B cell (primary cell): ENCODE measurements at regions not wholly inside any gene's neighbourhood (a gene's known extent, or its start where the extent isn't known, plus 50 kb on each side); places are given as distances from the start of the nearest gene placed in this dataset.

ENCODE experiments used
- ATAC-seq: fragments of 200-7000 bp; cut with Tn5 transposase; one replicate; pipeline ENCODE4 v1.10.0; 2021; ENCODE audit warnings: low read depth, mild to moderate bottlenecking, moderate number of reproducible peaks, moderate library complexity
- CTCF ChIA-PET: fragments of 350-600 bp; sonication (Branson Sonifier 250); formaldehyde crosslinking; loops from one replicate; lab custom pipeline; 2021; ENCODE audit warnings: antibody characterized with exemption, inconsistent platforms; lab: Charles Lee
- POLR2A ChIA-PET: fragments of 350-600 bp; sonication (Branson Sonifier 250); formaldehyde crosslinking; loops from one replicate; lab custom pipeline; 2021; ENCODE audit warnings: antibody characterized with exemption; lab: Charles Lee
- DNase-seq: peaks from one replicate; pipeline ENCODE4 v3.0.0; 2013
- H2AFZ ChIP-seq: 2 replicates; pipeline ENCODE4 v1.6.1; 2012; ENCODE audit warnings: mild to moderate bottlenecking, low read depth, low read length; ENCODE audit not compliant: insufficient read depth, poor library complexity, severe bottlenecking
- H3K27ac ChIP-seq, 2 donors: 1 replicate in 1 of 2; 2 replicates in 1 of 2; pipeline ENCODE4 v1.5.1; 2012 to 2013; ENCODE audit warnings: low read length in 2 of 2, mild to moderate bottlenecking in 2 of 2, moderate library complexity in 1 of 2
- H3K27me3 ChIP-seq, 4 experiments: fragments of 200-600 bp in 1 of 4; sonication (generic) in 1 of 4; replicated peaks in 1 of 4; 1 replicate in 2 of 4; 2 replicates in 2 of 4; pipeline versions ENCODE4 v1.6.1 to v1.7.0; 2013 to 2016; ENCODE audit warnings: low read length in 3 of 4, mild to moderate bottlenecking in 2 of 4, mixed read lengths in 1 of 4, moderate library complexity in 1 of 4; ENCODE audit not compliant: insufficient read depth in 4 of 4, control insufficient read depth in 3 of 4; ENCODE audit errors: control extremely low read depth in 1 of 4
- H3K36me3 ChIP-seq, 2 experiments: replicated peaks in 1 of 2; 1 replicate in 1 of 2; 2 replicates in 1 of 2; pipeline versions ENCODE4 v1.6.1 to v1.7.1; 2013; ENCODE audit warnings: low read length in 1 of 2; ENCODE audit not compliant: insufficient read depth in 2 of 2, control insufficient read depth in 1 of 2; ENCODE audit errors: control extremely low read depth in 1 of 2, extremely low read depth in 1 of 2
- H3K4me1 ChIP-seq, 2 donors: fragments of 200-600 bp in 1 of 2; sonication (generic) in 1 of 2; 1 replicate in 1 of 2; 2 replicates in 1 of 2; pipeline versions ENCODE4 v1.5.1 to v1.6.1; 2013 to 2017; ENCODE audit warnings: low read length in 2 of 2; ENCODE audit not compliant: control insufficient read depth in 2 of 2, insufficient read depth in 2 of 2
- H3K4me2 ChIP-seq: replicated peaks from 2 replicates; pipeline ENCODE3; 2012; ENCODE audit warnings: mild to moderate bottlenecking, low read depth, low read length; ENCODE audit not compliant: poor library complexity, severe bottlenecking
- H3K4me3 ChIP-seq, 5 experiments: fragments of 200-600 bp in 1 of 5; sonication (generic) in 1 of 5; 1 replicate in 3 of 5; 2 replicates in 2 of 5; pipeline versions ENCODE4 v1.5.1 to v1.7.0; 2011 to 2016; ENCODE audit warnings: low read length in 4 of 5, mild to moderate bottlenecking in 4 of 5, low read depth in 2 of 5, control low read depth in 1 of 5, moderate library complexity in 1 of 5; ENCODE audit not compliant: insufficient read depth in 1 of 5; ENCODE audit errors: control extremely low read depth in 1 of 5, extremely low read depth in 1 of 5
- H3K79me2 ChIP-seq: fragments of 200-600 bp; sonication (generic); one replicate; pipeline ENCODE4 v1.6.0; 2016; ENCODE audit warnings: low read length; ENCODE audit not compliant: control insufficient read depth, insufficient read depth
- H3K9ac ChIP-seq: fragments of 200-600 bp; sonication (generic); 2 replicates; pipeline ENCODE4 v1.6.1; 2017; ENCODE audit warnings: mild to moderate bottlenecking, low read length, moderate library complexity
- H3K9me3 ChIP-seq, 3 donors: one replicate each; pipeline versions ENCODE4 v1.6.1 to v1.7.1; 2013; ENCODE audit warnings: low read length in 2 of 3; ENCODE audit not compliant: control insufficient read depth in 2 of 3, insufficient read depth in 1 of 3; ENCODE audit errors: control extremely low read depth in 1 of 3
- H4K20me1 ChIP-seq: 2 replicates; pipeline ENCODE4 v1.6.0; 2012; ENCODE audit warnings: mild to moderate bottlenecking, low read length; ENCODE audit not compliant: insufficient read depth, control insufficient read depth, poor library complexity, severe bottlenecking
- H3K27ac Mint-ChIP-seq: one replicate; pipeline ENCODE4 v1.8.0; 2021; ENCODE audit warnings: mixed read lengths
- H3K27me3 Mint-ChIP-seq: one replicate; pipeline ENCODE4 v1.8.0; 2021; ENCODE audit warnings: mixed read lengths
- H3K4me1 Mint-ChIP-seq: one replicate; pipeline ENCODE4 v1.8.0; 2021; ENCODE audit warnings: mixed read lengths
- H3K4me3 Mint-ChIP-seq: one replicate; pipeline ENCODE4 v1.8.0; 2021; ENCODE audit warnings: mixed read lengths
- H3K9me3 Mint-ChIP-seq: one replicate; pipeline ENCODE4 v1.8.0; 2022; ENCODE audit warnings: mixed read lengths; ENCODE audit not compliant: insufficient read depth
- CTCF ChIP-seq: fragments of 200-600 bp; IDR thresholded peaks from one replicate; pipeline ENCODE4 v1.8.0; 2022; ENCODE audit warnings: antibody characterized with exemption, mild to moderate bottlenecking
- EZH2 ChIP-seq: IDR thresholded peaks from 2 replicates; pipeline ENCODE4 v1.6.1; 2012; ENCODE audit warnings: borderline replicate concordance, low read depth, mild to moderate bottlenecking, moderate library complexity, low read length; ENCODE audit not compliant: insufficient read depth, poor library complexity, severe bottlenecking
- whole genome bisulfite sequencing: methylation state at CpG from one replicate; pipeline ENCODE4 v1.1.5; 2013; ENCODE audit warnings: missing lambda C conversion rate; ENCODE audit not compliant: insufficient coverage; 5-methylcytosine and 5-hydroxymethylcytosine counted together
- intact Hi-C: fragments of 100-400 bp; cut with micrococcal nuclease; formaldehyde crosslinking; loops from one replicate; pipeline ENCODE4 v1.10.0; 2022

- Histone ChIP-seq H3K4me2 (no peak overlapping the region), H3K36me3 (no peaks in the 10 kb centered on the region), H2AFZ (no peak overlapping the region), H3K9me3 (no peaks in the 10 kb centered on the region), H3K4me3 (no peak overlapping the region), H3K27me3 (peaks cover 0 to 5% (median 0%) of the 10 kb centered on the region in 4 experiments), H3K79me2 (no peaks in the 10 kb centered on the region), H3K9ac (no peak overlapping the region), H3K4me1 (no peaks in the 10 kb centered on the region), H3K27ac (no peak overlapping the region), H4K20me1 (no peaks in the 10 kb centered on the region)
- TF ChIP-seq EZH2 (no peak), CTCF (no peak)
- Mint-ChIP-seq H3K27me3 (no peaks in the 10 kb centered on the region), H3K4me1 (no peaks in the 10 kb centered on the region), H3K9me3 (no peaks in the 10 kb centered on the region), H3K4me3 (no peak overlapping the region), H3K27ac (no peak overlapping the region)
- ATAC-seq (no peak), DNase-seq (no peak)
- ChIA-PET POLR2A (no interaction called here), CTCF (interaction anchor here (1.6 kb wide), 1 partner anchor 11 kb away, joined by 4 read pairs; no protein-coding TSS in a partner anchor)
- WGBS = 84% methylated on average over 3 of the region's 4 CpGs
- intact Hi-C loops = no loop called here
Observed at GRCh38 chr2:219744600-219744999, 117.2 kb downstream of the SLC4A3 start.

GRCh38 chr2:219747637-219748036 is 120.2 kb downstream of the SLC4A3 start:
- Histone ChIP-seq H3K36me3 (no peaks in the 10 kb centered on the region), H3K4me2 (no peak overlapping the region), H3K9ac (no peak overlapping the region), H3K27ac (no peak overlapping the region), H3K4me3 (no peak overlapping the region), H4K20me1 (no peaks in the 10 kb centered on the region), H2AFZ (no peak overlapping the region), H3K27me3 (peaks cover 0 to 5% (median 0%) of the 10 kb centered on the region in 4 experiments), H3K4me1 (no peaks in the 10 kb centered on the region), H3K9me3 (peaks cover 0 to 9% (median 0%) of the 10 kb centered on the region in 3 donors), H3K79me2 (no peaks in the 10 kb centered on the region)
- Mint-ChIP-seq H3K9me3 (no peaks in the 10 kb centered on the region), H3K27me3 (no peaks in the 10 kb centered on the region), H3K27ac (no peak overlapping the region), H3K4me3 (no peak overlapping the region), H3K4me1 (no peaks in the 10 kb centered on the region)
- intact Hi-C loops = no loop called here
- ATAC-seq = no peak
- TF ChIP-seq CTCF = no peak
- no peak for TF ChIP-seq EZH2
- DNase-seq = no peak
- WGBS = no CpG with 5 or more reads among the region's 1 CpG
- ChIA-PET POLR2A (no interaction called here), CTCF (no interaction called here)
